ENCODE measurements at regions not wholly inside any gene's neighbourhood (a gene's known extent, or its start where the extent isn't known, plus 50 kb on each side); places are given as distances from the start of the nearest gene placed in this dataset.

- no peak overlapping the region for H3K27ac Mint-ChIP-seq
- peaks cover 2% of the 10 kb centered on the region for H3K27me3 Mint-ChIP-seq
- ATAC-seq (ENCODE audit: low read depth), result no peak
- POLR2A ChIA-PET, result no interaction called here
- DNase-seq, result no peak
- H3K36me3 Mint-ChIP-seq, result no peaks in the 10 kb centered on the region
- no peaks in the 10 kb centered on the region for H3K4me1 Mint-ChIP-seq
- peaks cover 7% of the 10 kb centered on the region for H3K9me3 Mint-ChIP-seq
- H3K4me3 Mint-ChIP-seq, result no peak overlapping the region
Observed at GRCh38 chr19:13579388-13580060, 73.2 kb upstream of the CACNA1A start.

- no peak overlapping the region for H3K27ac Mint-ChIP-seq
- peaks cover 7% of the 10 kb centered on the region for H3K27me3 Mint-ChIP-seq
- H3K36me3 Mint-ChIP-seq, result no peaks in the 10 kb centered on the region
- no peak overlapping the region for H3K4me3 Mint-ChIP-seq
- peaks cover 7% of the 10 kb centered on the region for H3K9me3 Mint-ChIP-seq
- no peaks in the 10 kb centered on the region for H3K4me1 Mint-ChIP-seq
- no peak for ATAC-seq (ENCODE audit: low read depth)
- no peak for DNase-seq
- POLR2A ChIA-PET, result no interaction called here
Observed at GRCh38 chr19:13576726-13577125, 70.4 kb upstream of the CACNA1A start.

- no peaks in the 10 kb centered on the region for H3K36me3 Mint-ChIP-seq
- POLR2A ChIA-PET, result no interaction called here
- no peak overlapping the region for H3K27ac Mint-ChIP-seq
- H3K4me3 Mint-ChIP-seq, result no peak overlapping the region
- peaks cover 10% of the 10 kb centered on the region for H3K27me3 Mint-ChIP-seq
- H3K4me1 Mint-ChIP-seq, result no peaks in the 10 kb centered on the region
- DNase-seq, result no peak
- peaks cover 7% of the 10 kb centered on the region for H3K9me3 Mint-ChIP-seq
- ATAC-seq (ENCODE audit: low read depth), result no peak
Observed at GRCh38 chr19:13574933-13575332, 68.7 kb upstream of the CACNA1A start.

GRCh38 chr19:13573056-13573667 is 66.9 kb upstream of the CACNA1A start:
- no peaks in the 10 kb centered on the region for H3K4me1 Mint-ChIP-seq
- POLR2A ChIA-PET, result no interaction called here
- H3K9me3 Mint-ChIP-seq, result peaks cover 7% of the 10 kb centered on the region
- ATAC-seq (ENCODE audit: low read depth) (no peak), DNase-seq (no peak)
- H3K27ac Mint-ChIP-seq, result no peak overlapping the region
- no peak overlapping the region for H3K4me3 Mint-ChIP-seq
- H3K36me3 Mint-ChIP-seq, result no peaks in the 10 kb centered on the region
- H3K27me3 Mint-ChIP-seq, result peaks cover 10% of the 10 kb centered on the region

- peaks cover 2% of the 10 kb centered on the region for H3K27me3 Mint-ChIP-seq
- no peaks in the 10 kb centered on the region for H3K36me3 Mint-ChIP-seq
- H3K4me3 Mint-ChIP-seq, result no peak overlapping the region
- H3K4me1 Mint-ChIP-seq, result no peaks in the 10 kb centered on the region
- peaks cover 2% of the 10 kb centered on the region for H3K9me3 Mint-ChIP-seq
- H3K27ac Mint-ChIP-seq, result no peak overlapping the region
- POLR2A ChIA-PET, result no interaction called here
- ATAC-seq (ENCODE audit: low read depth) (no peak), DNase-seq (no peak)
Observed at GRCh38 chr19:13561461-13561860, 55.2 kb upstream of the CACNA1A start.

- H3K27me3 Mint-ChIP-seq, result peaks cover 2% of the 10 kb centered on the region
- POLR2A ChIA-PET, result no interaction called here
- no peak for ATAC-seq (ENCODE audit: low read depth)
Observed at GRCh38 chr19:13557756-13558398, 51.6 kb upstream of the CACNA1A start.

GRCh38 chr19:13556552-13556951 is 50.3 kb upstream of the CACNA1A start:
- Mint-ChIP-seq H3K9me3 (peaks cover 2% of the 10 kb centered on the region), H3K4me3 (no peak overlapping the region), H3K27ac (no peak overlapping the region), H3K27me3 (peaks cover 2% of the 10 kb centered on the region), H3K36me3 (no peaks in the 10 kb centered on the region), H3K4me1 (no peaks in the 10 kb centered on the region)
- ATAC-seq (ENCODE audit: low read depth), result no peak
- POLR2A ChIA-PET, result no interaction called here
- no peak for DNase-seq

More at GRCh38 chr19:13557756-13558398, 51.6 kb upstream of the CACNA1A start:
- Mint-ChIP-seq H3K36me3 (no peaks in the 10 kb centered on the region), H3K4me1 (no peaks in the 10 kb centered on the region), H3K9me3 (peaks cover 2% of the 10 kb centered on the region), H3K4me3 (no peak overlapping the region), H3K27ac (no peak overlapping the region)
- no peak for DNase-seq

Measured in activated naive CD8-positive, alpha-beta T cell treated with anti-CD3 and anti-CD28 coated beads, Interleukin-2, amount 10 ng/mL, durations not matched to agents 7 days and 5 days (primary cell).